ENCODE measurements at regions not wholly inside any gene's neighbourhood (a gene's known extent, or its start where the extent isn't known, plus 50 kb on each side); places are given as distances from the start of the nearest gene placed in this dataset.
"Not testable (repeated sequence)": the region's sequence is repeated elsewhere in the genome, so short reads cannot be mapped to it uniquely, and the experiment has no call there.

DNA sequence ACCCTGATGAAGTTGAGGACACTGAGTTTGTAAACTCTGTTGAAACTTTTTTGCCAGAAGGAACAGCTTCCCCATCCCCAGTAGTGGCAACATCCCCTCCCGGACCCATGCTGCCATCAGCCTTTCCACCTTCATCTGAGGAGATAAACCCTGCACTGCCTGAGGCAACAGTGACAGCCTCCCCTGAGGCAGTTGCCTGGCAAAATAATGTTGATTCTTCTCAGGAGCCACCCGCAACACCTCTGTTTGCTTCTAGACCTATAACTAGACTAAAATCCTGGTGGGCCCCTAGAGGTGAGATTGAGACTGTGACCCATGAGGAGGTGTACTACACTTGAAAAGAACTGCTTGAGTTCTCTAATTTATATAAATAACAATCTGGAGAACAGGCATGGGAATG, 597.6 kb upstream of the NR3C2 start:
- H3K4me3 Mint-ChIP-seq; H3K36me3 Mint-ChIP-seq (ENCODE audit: low read depth); H3K27ac Mint-ChIP-seq; DNase-seq; ATAC-seq; H3K27me3 Mint-ChIP-seq; H3K9me3 ChIP-seq (ENCODE audit: control insufficient read depth, low read length, poor library complexity, severe bottlenecking); H3K4me1 Mint-ChIP-seq: not testable (repeated sequence)

DNA sequence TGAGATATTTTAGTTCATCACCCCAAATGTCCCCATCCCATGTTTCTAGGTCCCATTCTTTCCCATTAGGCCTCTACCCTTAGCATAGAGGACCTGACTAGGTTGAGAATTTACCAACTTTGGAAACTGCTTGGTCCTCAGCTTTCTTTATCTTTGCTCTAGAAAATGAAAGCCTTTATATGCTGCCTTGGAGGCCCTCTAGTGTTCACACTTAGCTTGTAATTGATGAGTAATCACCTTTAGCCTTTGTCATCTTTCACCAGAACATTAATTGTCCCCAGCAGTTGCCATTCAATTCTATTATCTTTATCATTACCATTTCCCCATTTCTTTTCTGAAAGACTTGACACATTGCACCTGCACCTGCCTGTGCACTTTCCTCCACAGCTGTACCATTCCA, 589.2 kb upstream of the NR3C2 start:
- ATAC-seq: no peak

DNA sequence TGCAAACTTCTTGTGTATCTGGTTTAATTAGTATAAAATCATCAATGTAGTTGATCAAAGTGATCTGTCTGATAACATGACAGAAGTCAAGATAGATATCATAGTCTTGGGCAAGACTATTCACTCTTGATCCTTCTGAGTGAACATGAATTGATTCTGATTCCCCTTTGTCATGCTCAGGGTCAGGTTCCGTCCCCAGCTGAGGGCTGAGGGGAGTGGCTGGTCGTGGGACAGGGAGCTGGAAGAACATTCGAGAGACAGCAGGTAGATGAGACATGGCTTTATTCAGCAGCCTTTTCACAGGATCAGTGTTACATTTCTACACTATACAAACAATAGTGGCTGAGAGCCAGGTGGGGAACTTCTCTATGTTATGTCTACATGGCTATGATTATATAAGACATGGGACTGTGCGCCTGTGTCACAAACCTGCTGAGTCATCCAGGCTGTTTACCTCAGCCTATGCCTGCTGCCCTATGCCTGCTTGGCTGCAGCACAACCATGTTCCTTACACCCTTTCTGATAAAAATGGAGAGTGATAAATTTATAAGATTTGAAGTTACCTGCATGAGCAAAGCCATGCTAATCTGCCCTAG, 586.9 kb upstream of the NR3C2 start:
- no peaks in the 10 kb centered on the region for H3K9me3 ChIP-seq (ENCODE audit: control insufficient read depth, low read length, poor library complexity, severe bottlenecking)
- ATAC-seq: no peak
- H3K27ac Mint-ChIP-seq: no peak overlapping the region
- no peaks in the 10 kb centered on the region for H3K4me1 Mint-ChIP-seq
- no peaks in the 10 kb centered on the region for H3K36me3 Mint-ChIP-seq (ENCODE audit: low read depth)
- H3K27me3 Mint-ChIP-seq: peaks cover 14% of the 10 kb centered on the region
- H3K4me3 Mint-ChIP-seq: no peak overlapping the region
- no peak for DNase-seq

More for the DNA sequence above, 589.2 kb upstream of the NR3C2 start:
- no peak overlapping the region for H3K4me3 Mint-ChIP-seq
- no peaks in the 10 kb centered on the region for H3K4me1 Mint-ChIP-seq
- no peak for DNase-seq
- no peak overlapping the region for H3K27ac Mint-ChIP-seq
- H3K27me3 Mint-ChIP-seq: peaks cover 14% of the 10 kb centered on the region
- no peaks in the 10 kb centered on the region for H3K9me3 ChIP-seq (ENCODE audit: control insufficient read depth, low read length, poor library complexity, severe bottlenecking)
- no peaks in the 10 kb centered on the region for H3K36me3 Mint-ChIP-seq (ENCODE audit: low read depth)

DNA sequence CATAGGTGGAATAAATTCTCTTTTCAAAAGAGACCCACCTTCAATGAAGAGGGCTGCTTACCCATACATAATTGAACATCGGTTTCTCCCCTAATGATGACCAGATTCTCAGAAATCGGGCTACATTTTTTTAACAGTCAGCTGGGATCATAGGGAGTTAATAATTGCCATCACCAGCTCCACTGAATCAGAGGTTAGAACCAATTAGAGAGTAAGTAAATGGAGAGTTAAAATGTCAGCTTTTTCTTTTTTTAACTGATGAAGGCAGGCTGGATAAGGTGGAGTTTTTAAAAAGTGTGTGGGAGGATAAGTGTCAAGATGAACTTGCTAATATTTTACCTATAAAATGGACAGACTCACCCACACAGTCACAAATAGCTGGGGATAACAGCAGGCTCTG, 584.5 kb upstream of the NR3C2 start:
- no peaks in the 10 kb centered on the region for H3K36me3 Mint-ChIP-seq (ENCODE audit: low read depth)
- DNase-seq: no peak
- ATAC-seq: no peak
- no peak overlapping the region for H3K4me3 Mint-ChIP-seq
- no peaks in the 10 kb centered on the region for H3K9me3 ChIP-seq (ENCODE audit: control insufficient read depth, low read length, poor library complexity, severe bottlenecking)
- H3K27ac Mint-ChIP-seq: no peak overlapping the region
- H3K4me1 Mint-ChIP-seq: no peaks in the 10 kb centered on the region
- H3K27me3 Mint-ChIP-seq: peaks cover 18% of the 10 kb centered on the region

DNA sequence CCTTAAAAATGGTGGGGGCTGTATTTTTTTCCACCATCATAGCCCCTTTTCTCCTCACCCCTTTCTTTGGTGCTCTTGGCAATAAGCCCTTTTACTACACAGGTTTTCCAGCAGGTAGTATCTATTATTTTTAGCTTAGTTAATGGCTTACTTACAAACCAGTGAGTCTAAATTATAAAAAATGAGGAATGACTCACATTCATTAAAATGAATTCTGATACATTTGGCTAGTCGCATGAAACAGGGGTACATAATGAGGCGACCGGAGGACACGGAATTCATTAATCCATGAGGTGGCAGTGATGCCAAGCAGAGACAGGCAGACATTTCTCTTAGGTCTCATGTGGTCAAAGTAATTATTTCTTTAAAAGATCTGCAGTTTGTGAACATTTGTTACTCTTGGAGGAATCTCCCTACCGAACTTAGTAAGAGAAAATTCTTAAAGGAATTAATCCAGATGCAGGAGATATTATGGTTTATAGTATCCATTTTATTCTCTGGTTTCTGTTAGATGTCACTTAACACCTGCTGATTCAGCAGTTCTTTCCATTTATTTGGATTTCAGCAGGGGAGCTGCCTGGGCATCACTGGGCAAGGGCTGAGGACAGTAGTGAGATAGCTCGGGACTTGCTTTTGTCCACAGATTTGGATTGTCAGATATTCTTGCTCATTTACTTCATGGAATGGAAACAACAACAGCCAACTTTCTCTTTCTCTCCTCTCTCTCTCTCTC, 575.0 kb upstream of the NR3C2 start:
- H3K9me3 ChIP-seq (ENCODE audit: control insufficient read depth, low read length, poor library complexity, severe bottlenecking): no peaks in the 10 kb centered on the region
- peaks cover 11% of the 10 kb centered on the region for H3K27me3 Mint-ChIP-seq
- DNase-seq (no peak), ATAC-seq (no peak)
- H3K4me1 Mint-ChIP-seq: no peaks in the 10 kb centered on the region
- no peak overlapping the region for H3K4me3 Mint-ChIP-seq
- H3K27ac Mint-ChIP-seq: no peak overlapping the region
- no peaks in the 10 kb centered on the region for H3K36me3 Mint-ChIP-seq (ENCODE audit: low read depth)

DNA sequence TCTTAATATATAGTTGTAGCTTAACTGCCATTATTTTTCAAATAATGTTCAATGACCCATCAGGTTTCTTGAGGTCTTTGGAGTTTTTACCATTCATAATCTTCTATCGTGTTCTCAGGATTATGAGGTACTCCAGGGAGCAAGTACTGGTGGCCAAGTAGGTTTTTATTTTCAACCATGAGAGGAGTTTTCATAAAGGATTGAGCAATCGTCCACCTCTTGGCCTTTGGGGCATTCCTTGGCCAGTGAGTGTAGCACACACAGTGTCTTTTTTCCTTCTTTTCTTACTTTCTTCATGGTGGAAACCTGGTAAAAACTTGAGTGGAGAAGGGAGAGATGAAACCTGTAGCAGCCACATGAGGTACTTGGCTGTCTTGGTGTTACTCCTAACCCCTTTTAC, 567.0 kb upstream of the NR3C2 start:
- ATAC-seq (no peak), DNase-seq (no peak)
- H3K9me3 ChIP-seq (ENCODE audit: control insufficient read depth, low read length, poor library complexity, severe bottlenecking): no peaks in the 10 kb centered on the region
- Mint-ChIP-seq H3K36me3 (ENCODE audit: low read depth) (no peaks in the 10 kb centered on the region), H3K27ac (no peak overlapping the region), H3K27me3 (peaks cover 16% of the 10 kb centered on the region), H3K4me1 (no peaks in the 10 kb centered on the region), H3K4me3 (no peak overlapping the region)

DNA sequence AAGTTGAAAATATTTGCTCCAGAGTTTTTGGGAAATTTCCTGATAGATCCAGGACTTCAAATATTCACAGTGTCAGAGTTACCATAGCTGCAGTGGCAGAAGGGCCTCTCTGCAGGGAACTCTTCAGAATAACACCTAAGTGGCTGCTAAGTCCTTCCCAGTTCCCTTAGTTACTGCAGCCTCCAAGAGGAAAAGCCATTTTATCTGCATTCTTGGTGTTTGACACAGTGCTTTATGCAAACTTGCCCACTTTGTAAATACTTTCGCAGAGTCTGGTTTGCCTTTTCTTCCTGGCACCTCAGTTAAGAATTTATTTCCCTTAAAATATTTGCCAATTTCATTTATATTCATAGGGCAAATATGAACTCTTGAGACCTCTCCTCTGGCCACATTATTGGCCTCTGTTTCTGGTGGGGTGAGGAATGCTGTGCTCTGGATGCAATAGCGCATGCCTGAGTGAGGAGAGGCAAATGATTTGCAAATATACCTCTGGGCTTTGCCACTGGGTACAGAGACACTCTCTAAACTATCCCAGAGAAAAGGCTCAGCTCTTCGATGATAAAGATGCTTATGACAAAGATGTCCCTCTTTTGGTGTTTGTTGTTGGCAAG, 566.3 kb upstream of the NR3C2 start:
- ATAC-seq (no peak), DNase-seq (no peak)
- H3K4me1 Mint-ChIP-seq: no peaks in the 10 kb centered on the region
- H3K36me3 Mint-ChIP-seq (ENCODE audit: low read depth): no peaks in the 10 kb centered on the region
- no peak overlapping the region for H3K4me3 Mint-ChIP-seq
- H3K27ac Mint-ChIP-seq: no peak overlapping the region
- H3K27me3 Mint-ChIP-seq: peaks cover 16% of the 10 kb centered on the region
- no peaks in the 10 kb centered on the region for H3K9me3 ChIP-seq (ENCODE audit: control insufficient read depth, low read length, poor library complexity, severe bottlenecking)

DNA sequence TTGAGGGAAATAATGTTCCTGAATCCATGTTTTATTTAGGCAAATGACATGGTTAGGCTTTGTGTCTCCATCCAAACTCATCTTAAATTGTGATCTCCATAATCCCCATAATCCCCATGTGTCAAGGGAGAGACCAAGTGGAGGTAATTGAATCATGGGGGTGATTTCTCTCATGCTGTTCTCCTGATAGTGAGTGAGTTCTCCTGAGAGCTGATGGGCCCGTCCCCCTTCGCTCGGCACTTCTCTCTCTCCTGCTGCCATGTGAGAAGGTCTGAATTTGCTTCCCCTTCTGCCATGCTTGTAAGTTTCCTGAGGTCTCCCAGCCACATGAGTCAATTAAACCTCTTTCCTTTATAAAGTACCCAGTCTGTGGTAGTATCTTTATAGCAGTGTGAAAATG, 563.0 kb upstream of the NR3C2 start:
- Mint-ChIP-seq H3K27ac (no peak overlapping the region), H3K27me3 (peaks cover 9% of the 10 kb centered on the region), H3K36me3 (ENCODE audit: low read depth) (no peaks in the 10 kb centered on the region), H3K4me3 (no peak overlapping the region), H3K4me1 (no peaks in the 10 kb centered on the region)
- H3K9me3 ChIP-seq (ENCODE audit: control insufficient read depth, low read length, poor library complexity, severe bottlenecking): no peaks in the 10 kb centered on the region
- ATAC-seq: no peak
- DNase-seq: no peak

DNA sequence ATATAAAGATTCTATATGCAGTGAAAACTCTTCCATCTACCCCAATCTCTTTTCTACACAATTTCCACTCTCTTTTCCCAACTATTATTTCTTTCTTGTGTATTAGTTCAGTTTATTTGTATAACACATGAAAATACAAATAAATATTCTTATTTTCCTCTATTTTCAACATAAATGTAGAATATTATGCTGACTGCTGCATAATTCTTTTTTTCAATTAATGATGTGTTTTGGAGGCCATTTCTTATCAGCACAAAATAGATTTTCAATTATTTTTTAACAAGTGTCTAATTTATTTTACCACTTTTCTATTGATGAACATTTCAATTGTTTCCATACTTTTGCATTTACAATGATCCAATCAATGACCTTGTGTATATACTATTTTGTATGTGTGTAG, 557.7 kb upstream of the NR3C2 start:
- Mint-ChIP-seq H3K27ac (no peak overlapping the region), H3K27me3 (no peaks in the 10 kb centered on the region), H3K4me1 (no peaks in the 10 kb centered on the region), H3K36me3 (ENCODE audit: low read depth) (no peaks in the 10 kb centered on the region), H3K4me3 (no peak overlapping the region)
- DNase-seq (no peak), ATAC-seq (no peak)
- H3K9me3 ChIP-seq (ENCODE audit: control insufficient read depth, low read length, poor library complexity, severe bottlenecking): no peaks in the 10 kb centered on the region

DNA sequence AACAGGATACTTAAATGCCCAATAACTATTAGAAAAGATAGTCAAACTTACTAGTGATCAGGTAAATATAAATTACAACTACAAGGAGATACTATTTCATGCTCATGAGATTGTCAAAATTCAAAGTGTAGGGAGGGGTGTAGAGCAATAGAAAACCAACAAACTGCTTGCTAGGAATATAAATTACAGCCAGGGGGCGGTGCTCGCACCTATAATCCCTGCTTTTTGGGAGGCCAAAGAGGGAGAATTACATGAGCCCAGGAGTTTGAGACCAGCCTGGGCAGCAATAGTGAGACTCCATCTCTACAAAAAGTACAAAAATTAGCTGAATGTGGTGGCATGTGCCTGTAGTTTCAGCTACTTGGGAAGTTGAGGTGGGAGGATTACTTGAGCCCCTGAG, 556.5 kb upstream of the NR3C2 start:
- no peaks in the 10 kb centered on the region for H3K27me3 Mint-ChIP-seq
- H3K4me3 Mint-ChIP-seq: no peak overlapping the region
- no peaks in the 10 kb centered on the region for H3K4me1 Mint-ChIP-seq
- no peak overlapping the region for H3K27ac Mint-ChIP-seq
- ATAC-seq: no peak
- DNase-seq: no peak
- no peaks in the 10 kb centered on the region for H3K9me3 ChIP-seq (ENCODE audit: control insufficient read depth, low read length, poor library complexity, severe bottlenecking)
- H3K36me3 Mint-ChIP-seq (ENCODE audit: low read depth): no peaks in the 10 kb centered on the region

DNA sequence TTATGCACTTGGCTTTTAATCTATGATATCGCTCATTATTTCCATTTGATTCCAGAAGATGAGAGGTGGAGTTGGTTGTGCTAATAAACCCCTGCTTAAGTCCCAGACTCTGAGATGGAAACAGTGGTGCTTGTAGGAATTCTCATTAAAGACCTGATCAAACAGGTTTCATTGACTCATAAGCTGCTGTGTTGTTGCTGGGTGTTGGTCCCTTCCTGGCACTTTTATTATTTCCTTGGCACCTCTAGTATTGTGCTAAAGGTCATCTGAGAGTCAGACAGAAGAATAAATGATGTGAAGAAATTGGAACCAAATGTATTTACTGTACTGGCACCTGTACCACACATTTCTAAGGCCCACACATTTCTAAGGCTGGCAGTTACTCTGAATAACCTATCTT, 544.7 kb upstream of the NR3C2 start:
- H3K4me3 Mint-ChIP-seq: no peak overlapping the region
- H3K36me3 Mint-ChIP-seq (ENCODE audit: low read depth): no peaks in the 10 kb centered on the region
- H3K27me3 Mint-ChIP-seq: no peaks in the 10 kb centered on the region
- H3K27ac Mint-ChIP-seq: no peak overlapping the region
- no peak for ATAC-seq
- DNase-seq: no peak
- H3K4me1 Mint-ChIP-seq: no peaks in the 10 kb centered on the region
- H3K9me3 ChIP-seq (ENCODE audit: control insufficient read depth, low read length, poor library complexity, severe bottlenecking): no peaks in the 10 kb centered on the region

DNA sequence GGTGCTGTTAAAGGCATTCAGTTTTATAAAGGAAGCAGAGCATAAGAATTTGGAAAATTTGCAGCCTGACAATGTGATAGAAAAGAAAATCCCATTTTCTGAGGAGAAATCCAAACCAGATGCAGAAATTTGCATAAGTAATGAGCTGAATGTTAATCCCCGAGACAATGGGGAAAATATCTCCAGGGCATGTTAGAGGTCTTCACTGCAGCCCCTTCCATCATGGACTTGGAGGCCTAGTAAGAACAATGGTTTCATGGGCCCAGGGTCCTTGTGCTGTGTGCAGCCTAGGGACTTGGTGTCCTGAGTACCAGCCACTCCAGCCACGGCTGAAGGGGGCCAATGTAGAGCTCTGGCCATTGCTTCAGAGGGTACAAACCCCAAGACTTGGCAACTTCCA, 542.7 kb upstream of the NR3C2 start:
- Mint-ChIP-seq H3K27ac (no peak overlapping the region), H3K4me3 (no peak overlapping the region), H3K36me3 (ENCODE audit: low read depth) (no peaks in the 10 kb centered on the region), H3K4me1 (no peaks in the 10 kb centered on the region), H3K27me3 (no peaks in the 10 kb centered on the region)
- no peak for DNase-seq
- no peaks in the 10 kb centered on the region for H3K9me3 ChIP-seq (ENCODE audit: control insufficient read depth, low read length, poor library complexity, severe bottlenecking)
- no peak for ATAC-seq

DNA sequence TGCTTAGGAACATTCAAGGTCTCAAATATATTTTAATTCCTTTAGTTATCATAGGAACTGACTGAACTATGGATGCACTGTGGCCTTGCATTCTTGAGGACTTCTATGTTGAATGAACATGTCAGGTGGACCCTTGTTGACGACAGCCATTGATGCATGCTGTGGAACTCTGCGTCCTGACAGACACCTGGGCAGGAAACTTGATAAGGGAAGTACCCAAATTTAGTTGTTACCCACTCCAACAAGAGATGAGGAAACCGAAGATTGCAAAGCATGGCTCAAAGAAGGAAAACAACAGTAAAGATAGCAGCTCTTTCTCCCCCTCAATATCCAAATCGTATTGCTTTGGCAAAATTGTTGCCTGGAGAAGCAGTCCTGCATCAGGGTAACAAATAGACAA, 540.0 kb upstream of the NR3C2 start:
- Mint-ChIP-seq H3K4me1 (no peaks in the 10 kb centered on the region), H3K4me3 (no peak overlapping the region), H3K27me3 (no peaks in the 10 kb centered on the region), H3K27ac (no peak overlapping the region), H3K36me3 (ENCODE audit: low read depth) (no peaks in the 10 kb centered on the region)
- ATAC-seq (no peak), DNase-seq (no peak)
- no peaks in the 10 kb centered on the region for H3K9me3 ChIP-seq (ENCODE audit: control insufficient read depth, low read length, poor library complexity, severe bottlenecking)

Data from T-helper 17 cell (primary cell).